Gastrocnemius medialis (tissue), 4 donors: ENCODE measurements at regions not wholly inside any gene's neighbourhood (a gene's known extent, or its start where the extent isn't known, plus 50 kb on each side); places are given as distances from the start of the nearest gene placed in this dataset.

Experiments
- CTCF ChIP-seq, 5 experiments: fragments of 450-650 bp in 3 of 5; fragments of 200-600 bp in 2 of 5; sonication (generic) in 2 of 5; IDR thresholded peaks in 4 of 5; conservative IDR thresholded peaks in 1 of 5; 1 replicate in 4 of 5; 2 replicates in 1 of 5; pipeline ENCODE4 v1.5.1; 2016 to 2019; ENCODE audit warnings: antibody characterized with exemption in 5 of 5, mild to moderate bottlenecking in 3 of 5, moderate library complexity in 3 of 5
- POLR2A ChIP-seq, 2 donors: fragments of 450-650 bp; IDR thresholded peaks; one replicate each; pipeline ENCODE4 v1.6.1; 2017; ENCODE audit warnings: antibody characterized with exemption in 2 of 2, mild to moderate bottlenecking in 2 of 2, moderate library complexity in 2 of 2

GRCh38 chr14:55957950-55958349 lies 160.3 kb upstream of the PELI2 start:
- TF ChIP-seq POLR2A (IDR thresholded peaks at IDR 0.05) (no peak), CTCF (IDR thresholded peaks at IDR 0.05 in 4 of 5, conservative IDR thresholded peaks at IDR 0.05 in 1 of 5) (no peak)
